GM12878 (cell line): ENCODE measurements at regions not wholly inside any gene's neighbourhood (a gene's known extent, or its start where the extent isn't known, plus 50 kb on each side); places are given as distances from the start of the nearest gene placed in this dataset.

Experiments
- ATF7 ChIP-seq: fragments of 450-650 bp; IDR thresholded peaks from 2 replicates; pipeline ENCODE4 v1.6.1; 2016; ENCODE audit warnings: low read depth, mild to moderate bottlenecking
- EZH2 ChIP-seq: IDR thresholded peaks from 2 replicates; pipeline ENCODE4 v1.6.1; 2012; ENCODE audit warnings: low read depth, mild to moderate bottlenecking, control low read depth, inconsistent platforms, low read length, borderline replicate concordance; ENCODE audit not compliant: control insufficient read depth
- HDAC6 ChIP-seq: fragments of 200-600 bp; sonication (generic); IDR thresholded peaks from one replicate; pipeline ENCODE4 v1.8.0; 2017; ENCODE audit warnings: antibody characterized with exemption; ENCODE audit not compliant: unreplicated experiment
- JUNB ChIP-seq: IDR thresholded peaks from 2 replicates; pipeline ENCODE4 v1.6.1; 2016; ENCODE audit warnings: antibody characterized with exemption, mild to moderate bottlenecking
- NFIC ChIP-seq: IDR thresholded peaks from 2 replicates; pipeline ENCODE4 v1.6.1; 2012; ENCODE audit warnings: low read depth, mild to moderate bottlenecking, inconsistent platforms, low read length, moderate library complexity
- POLR2A ChIP-seq: IDR thresholded peaks from 2 replicates; pipeline ENCODE4 v1.6.1; 2011; ENCODE audit warnings: low read depth, mild to moderate bottlenecking, low read length
- POLR2AphosphoS2 ChIP-seq: IDR thresholded peaks from 2 replicates; pipeline ENCODE4 v1.6.1; 2011; ENCODE audit warnings: low read depth, mild to moderate bottlenecking, low read length, improper control_type of control experiment, moderate library complexity
- POU2F2 ChIP-seq: IDR thresholded peaks from 3 replicates; pipeline ENCODE4 v1.6.1; 2011; ENCODE audit warnings: low read depth, mild to moderate bottlenecking, low read length, borderline replicate concordance
- RELA ChIP-seq: fragments of 450-650 bp; IDR thresholded peaks from 2 replicates; pipeline ENCODE4 v1.8.0; 2014; ENCODE audit warnings: borderline replicate concordance; ENCODE audit not compliant: partially characterized antibody
- SUZ12 ChIP-seq: fragments of 200-600 bp; sonication (generic); IDR thresholded peaks from one replicate; pipeline ENCODE4 v1.6.1; 2018; ENCODE audit warnings: antibody characterized with exemption, mild to moderate bottlenecking; ENCODE audit not compliant: unreplicated experiment
- TAF1 ChIP-seq: IDR thresholded peaks from 2 replicates; pipeline ENCODE4 v1.6.1; 2011; ENCODE audit warnings: mild to moderate bottlenecking, low read depth, low read length, borderline replicate concordance
- TBL1XR1 ChIP-seq: IDR thresholded peaks from 2 replicates; pipeline ENCODE4 v1.6.1; 2012; ENCODE audit warnings: low read depth, low read length, improper control_type of control experiment
- ZNF274 ChIP-seq: IDR thresholded peaks from one replicate; pipeline ENCODE4 v1.8.0; 2011; ENCODE audit not compliant: insufficient read length, insufficient read depth

DNA sequence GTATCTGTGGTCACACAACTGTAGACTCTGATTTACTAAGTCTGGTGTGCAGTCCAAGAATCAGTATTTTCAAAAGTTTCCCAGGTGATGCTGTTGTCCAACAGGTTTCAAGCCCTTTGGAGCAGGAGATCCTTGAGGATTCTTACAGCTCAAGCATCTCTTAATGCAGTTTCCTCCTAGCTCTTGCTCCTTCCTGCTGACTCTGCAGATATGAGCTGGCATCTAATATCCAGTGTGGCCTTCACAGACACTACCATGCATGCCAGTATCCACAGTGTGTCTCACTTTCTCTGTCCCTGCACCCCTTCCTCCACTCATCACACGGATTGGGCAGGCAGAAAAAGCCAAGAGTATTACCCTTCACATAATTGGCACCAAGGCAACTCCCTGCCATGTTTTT, 182.2 kb upstream of the TNC start:
- TF ChIP-seq HDAC6 = no peak
- TF ChIP-seq POLR2A = no peak
- TF ChIP-seq TBL1XR1 = no peak
- TF ChIP-seq EZH2 = no peak
- no peak for TF ChIP-seq JUNB
- TF ChIP-seq NFIC = no peak
- no peak for TF ChIP-seq POU2F2
- TF ChIP-seq TAF1 = no peak
- no peak for TF ChIP-seq ZNF274
- no peak for TF ChIP-seq RELA
- no peak for TF ChIP-seq ATF7
- TF ChIP-seq SUZ12 = no peak
- TF ChIP-seq POLR2AphosphoS2 = no peak
